GM21360 (cell line): ENCODE measurements at regions not wholly inside any gene's neighbourhood (a gene's known extent, or its start where the extent isn't known, plus 50 kb on each side); places are given as distances from the start of the nearest gene placed in this dataset.

Experiments
- ATAC-seq: cut with Tn5 transposase; IDR thresholded peaks from one replicate; pipeline ENCODE4 v1.9.1; 2021; ENCODE audit warnings: mild to moderate bottlenecking, moderate library complexity; ENCODE audit not compliant: unreplicated experiment

DNA sequence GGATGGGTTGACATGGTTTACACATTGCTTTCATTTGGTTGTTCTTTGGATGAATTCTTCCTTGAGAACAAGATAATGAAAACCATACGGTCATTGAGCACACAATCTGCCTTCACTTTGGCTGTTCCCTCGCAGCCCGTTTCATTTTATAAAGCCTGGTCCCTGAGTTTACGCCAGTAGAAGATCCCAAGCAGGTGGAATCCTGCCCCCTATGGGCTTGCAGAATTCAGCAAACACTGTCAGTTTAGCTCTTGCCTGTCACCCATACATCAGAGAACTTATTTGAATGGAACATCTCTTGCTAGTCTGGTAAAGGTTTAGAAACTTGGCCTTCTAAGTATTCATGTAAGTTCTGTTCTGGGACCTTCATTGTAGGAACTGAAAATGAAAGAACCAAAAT lies 666.4 kb upstream of the ZEB2 start:
- ATAC-seq, result peak; percentile 60

DNA sequence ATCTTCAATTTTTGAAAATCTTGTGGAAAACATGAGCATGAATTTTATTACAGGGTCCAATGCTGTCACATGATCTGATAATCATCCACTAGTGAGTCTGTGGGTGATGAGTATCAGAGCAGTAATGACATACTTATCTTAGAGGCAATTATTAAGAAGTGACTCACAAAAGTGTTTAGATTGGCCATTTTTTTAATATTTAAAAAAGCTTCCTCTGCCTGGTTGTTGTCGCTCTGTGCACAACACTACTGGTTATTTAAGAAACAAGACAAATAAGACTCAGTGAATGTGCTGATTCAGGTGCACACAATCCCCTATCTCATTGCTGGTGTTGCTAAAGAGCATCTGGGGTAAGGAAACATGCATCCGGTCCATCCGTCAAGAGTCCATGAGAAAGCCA lies 665.8 kb upstream of the ZEB2 start:
- no peak for ATAC-seq

DNA sequence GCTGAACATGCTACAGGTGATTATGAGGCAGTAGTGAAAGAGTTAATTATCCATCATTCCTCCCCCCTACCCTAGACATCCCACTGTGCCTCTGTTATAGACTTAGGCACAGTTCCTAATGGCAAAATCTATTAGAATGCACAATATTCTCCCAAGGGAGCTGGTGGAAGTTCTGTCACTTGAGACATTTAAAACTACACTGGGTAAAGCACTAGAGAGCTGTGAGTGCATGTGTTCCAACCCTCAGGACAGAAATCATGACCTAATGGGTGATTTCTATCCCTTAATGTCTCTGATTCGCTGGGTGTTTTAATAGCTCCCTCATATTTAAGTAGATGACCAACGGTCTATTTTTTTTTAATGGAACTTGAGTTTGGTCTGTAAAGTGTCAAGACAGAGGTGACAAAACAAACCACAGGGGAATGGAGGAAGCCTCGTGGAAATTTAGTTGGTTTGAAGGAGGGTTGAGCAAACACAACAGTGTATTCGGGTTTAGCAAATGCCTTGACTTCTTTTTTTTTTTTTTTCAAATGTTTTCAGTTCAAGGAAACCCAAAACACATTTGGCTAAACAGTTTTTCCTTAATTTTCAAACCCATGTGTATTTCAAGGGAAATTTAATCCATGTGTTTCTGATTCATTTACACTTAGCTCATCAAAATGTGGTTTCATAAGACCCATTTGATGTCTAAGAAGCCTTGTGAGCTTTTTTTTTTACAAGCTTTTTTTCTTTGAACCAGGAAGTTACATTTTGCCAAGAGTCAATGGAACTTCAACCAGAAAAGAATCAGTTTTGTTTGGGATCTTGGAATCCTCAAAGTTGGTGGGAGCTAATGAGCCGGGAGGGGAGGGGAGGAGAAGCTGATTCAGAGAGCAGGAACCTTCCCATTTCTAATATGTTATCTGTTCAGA lies 665.1 kb upstream of the ZEB2 start:
- no peak for ATAC-seq

DNA sequence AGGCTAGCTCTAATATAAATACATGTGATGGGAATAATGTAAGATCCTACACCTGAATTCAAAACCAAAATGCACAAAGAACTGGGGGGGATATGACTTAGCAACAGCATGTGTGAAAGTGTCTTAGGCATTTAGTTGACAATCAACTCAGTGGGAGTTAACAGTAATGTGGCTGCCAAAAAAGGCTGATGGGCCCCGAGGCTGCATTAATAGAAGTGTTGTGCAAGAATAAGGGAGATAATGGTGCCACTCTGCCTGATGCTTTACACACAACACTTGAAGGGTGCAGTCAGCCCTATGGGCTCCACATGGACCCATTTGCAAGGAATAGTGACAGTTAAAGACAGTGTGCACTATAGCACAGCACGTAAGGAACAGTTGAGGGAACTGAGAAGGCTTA lies 649.4 kb upstream of the ZEB2 start:
- ATAC-seq, result no peak

DNA sequence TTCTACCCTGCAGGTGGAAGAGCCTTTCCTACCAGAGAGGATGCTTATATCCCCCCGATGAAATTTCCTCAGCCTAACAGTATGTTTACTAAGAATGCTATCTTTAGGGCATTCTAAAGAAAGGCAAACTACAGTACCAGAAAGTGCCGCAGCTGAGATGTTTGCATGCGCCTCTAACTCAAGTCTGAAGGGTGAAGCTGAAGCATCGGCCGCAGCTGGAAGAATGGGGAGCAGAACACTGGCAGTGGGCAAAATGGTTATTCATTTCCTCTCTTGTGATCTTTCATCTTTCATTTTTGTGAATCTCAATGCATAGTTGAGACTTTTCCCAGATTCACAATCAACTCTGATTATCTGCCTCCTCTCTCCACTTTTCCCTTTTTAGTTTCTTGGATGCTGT lies 648.2 kb upstream of the ZEB2 start:
- no peak for ATAC-seq

DNA sequence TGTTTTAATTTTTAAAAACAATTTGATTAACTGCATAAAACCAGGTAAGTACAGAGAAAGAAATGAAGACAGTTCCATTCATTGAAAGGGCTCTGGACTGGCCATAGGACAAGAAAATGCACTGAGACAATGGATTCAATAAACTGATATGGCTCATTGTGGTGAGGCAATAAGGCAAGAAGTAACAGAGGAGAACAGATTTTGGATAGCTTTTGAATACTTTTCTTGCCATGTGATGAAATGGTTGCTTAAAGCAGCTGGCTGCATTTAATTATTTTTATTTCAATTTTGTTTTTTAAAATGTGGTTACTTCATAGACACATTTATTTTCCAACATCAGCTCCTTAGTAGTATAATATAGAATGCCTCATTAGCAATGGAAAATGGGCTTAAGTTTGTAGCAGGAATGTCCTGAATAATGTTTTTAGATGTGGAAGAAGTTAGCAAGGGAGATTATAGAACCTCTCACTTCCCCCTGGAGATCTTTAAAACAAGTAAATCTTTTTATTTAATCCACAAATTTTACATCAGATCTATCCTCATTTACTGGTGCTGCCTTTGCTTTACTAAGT lies 646.9 kb upstream of the ZEB2 start:
- no peak for ATAC-seq

DNA sequence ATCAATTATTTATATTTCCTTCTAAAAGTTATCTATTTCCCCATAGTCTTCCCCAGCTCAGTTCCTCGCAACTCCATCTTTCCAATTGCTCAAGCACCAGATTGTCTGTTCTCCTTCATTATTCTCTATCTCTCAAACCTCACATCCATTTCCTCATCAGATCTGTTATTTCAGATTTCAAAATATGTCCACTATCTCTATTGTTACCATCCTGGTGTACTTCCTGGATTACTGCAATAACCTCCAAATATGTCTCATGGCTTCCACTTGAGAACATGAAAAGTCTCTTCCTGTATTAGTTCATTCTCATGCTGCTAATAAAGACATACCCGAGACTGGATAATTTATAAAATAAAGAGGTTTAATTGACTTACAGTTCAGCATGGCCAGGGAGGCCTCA lies 641.7 kb upstream of the ZEB2 start:
- no peak for ATAC-seq

DNA sequence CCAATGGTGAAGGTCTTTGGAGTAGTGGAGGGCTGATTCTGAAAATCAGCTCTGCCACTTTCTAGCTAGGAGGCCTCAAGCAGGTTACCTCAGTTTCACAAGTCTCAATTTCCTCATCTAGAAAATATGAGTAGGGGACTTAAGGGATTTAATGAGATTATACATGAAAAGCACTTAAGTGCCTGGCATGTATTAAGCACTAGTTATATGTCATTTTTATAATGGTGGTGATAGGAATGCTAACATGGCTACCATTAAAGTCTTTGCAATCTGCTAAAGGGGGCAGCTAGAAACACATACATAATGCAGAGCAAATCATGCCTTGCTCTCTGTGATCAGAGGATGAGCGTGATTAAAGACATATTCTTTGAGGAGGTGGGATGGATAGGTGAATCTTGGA lies 640.9 kb upstream of the ZEB2 start:
- no peak for ATAC-seq

DNA sequence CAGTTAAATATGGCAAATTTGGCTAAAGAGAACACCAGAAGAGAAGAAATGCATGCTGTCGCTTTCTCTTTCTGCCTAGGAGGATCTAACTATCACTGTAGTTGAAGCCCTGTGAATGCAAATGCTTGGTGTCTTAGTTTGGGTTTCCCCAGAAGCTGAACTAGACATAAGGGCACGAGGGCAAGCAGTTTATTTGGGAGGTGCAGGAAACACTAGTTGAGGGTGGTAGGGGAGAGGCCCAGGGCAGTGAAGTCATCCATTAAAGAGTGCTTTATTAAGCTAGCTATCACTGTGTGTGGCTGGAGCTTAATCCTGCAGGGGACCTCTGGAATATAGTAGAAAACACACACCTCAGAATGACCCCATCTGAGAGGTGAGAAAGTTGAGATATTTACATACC lies 639.8 kb upstream of the ZEB2 start:
- ATAC-seq, result no peak

DNA sequence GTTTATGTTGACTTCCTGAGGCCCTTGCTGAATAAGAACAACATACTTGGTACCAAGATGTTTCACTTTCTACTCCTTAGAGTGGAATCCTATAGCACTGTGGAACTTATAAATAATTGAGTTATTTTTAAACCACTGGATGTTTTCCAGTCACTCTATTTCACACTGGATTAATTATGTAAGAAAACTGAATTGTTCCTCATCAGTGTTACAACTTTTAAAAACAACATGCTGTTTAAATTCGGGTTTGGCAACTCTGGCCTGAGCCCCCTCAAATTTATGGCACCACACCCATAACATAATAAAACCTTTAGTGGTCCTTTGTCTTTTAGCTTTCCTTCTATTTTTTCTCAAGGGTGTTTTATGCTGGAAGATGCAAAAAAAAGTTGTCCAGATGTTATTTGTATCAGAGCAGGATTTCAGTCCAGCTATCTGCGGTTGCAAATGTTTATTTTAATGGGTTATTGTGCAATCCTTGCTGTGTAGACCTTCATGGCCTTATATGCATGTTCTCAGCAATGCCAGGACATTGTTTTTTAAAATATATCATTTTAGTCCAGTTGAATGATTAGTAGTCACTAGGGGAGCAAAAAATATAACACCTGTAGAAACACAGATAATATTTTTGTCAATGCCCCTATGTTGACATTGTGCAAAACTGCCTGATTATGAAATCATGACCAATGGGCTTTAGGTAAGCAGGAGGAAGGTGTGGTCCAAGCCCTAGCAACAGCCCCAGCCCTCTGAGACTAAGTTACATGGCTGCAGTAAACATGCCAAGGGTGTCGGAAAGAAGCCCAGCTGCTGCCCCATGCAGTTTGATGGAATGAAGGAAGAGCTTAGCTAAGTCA lies 638.0 kb upstream of the ZEB2 start:
- no peak for ATAC-seq

DNA sequence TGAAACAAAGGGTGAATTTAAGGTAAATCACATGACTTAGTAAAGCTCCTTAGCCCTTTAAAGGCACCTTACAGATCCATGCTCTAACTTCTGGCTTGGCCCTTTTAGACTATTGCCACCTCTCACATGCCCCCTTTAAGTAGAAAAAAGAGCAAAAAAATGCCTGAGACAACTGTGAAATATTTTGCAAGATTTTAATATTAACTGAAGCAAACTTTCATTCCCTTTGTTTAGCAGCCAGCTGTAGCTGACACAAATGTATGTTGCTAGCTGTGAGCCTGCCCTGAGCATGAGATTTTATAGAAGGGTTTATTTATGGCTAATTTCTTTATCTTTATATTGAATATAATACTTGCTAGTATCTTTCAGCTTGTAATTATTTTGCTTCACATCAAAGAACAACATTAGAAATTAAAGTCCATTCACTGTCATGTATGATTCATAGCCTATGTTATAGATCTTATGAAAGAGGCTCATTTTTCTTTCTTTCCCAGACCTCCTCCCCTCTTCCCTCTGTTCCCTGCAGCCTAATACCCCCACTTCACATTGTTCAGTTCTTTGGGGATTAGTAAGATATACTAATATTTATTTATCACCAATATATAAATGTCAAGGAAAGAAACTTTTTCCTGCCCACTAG lies 637.2 kb upstream of the ZEB2 start:
- no peak for ATAC-seq

DNA sequence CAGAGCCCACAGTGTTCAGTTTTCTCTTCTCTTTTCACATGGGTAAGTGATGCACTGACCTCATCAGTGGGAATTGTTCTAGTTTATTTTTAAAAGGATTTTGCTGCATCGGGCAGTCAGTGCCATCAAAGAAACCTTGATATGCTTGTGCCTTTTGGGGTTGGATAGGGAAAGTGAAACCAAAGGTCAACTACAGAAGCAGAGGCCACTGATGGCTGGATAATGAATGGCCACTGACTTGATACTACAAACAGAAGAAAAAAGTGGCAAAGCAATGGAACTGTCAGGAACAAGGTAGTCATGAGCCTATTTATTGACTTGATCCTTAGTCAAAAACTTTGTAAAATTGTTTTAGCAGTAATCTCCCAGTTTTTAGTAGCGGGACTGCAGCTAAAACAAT lies 636.3 kb upstream of the ZEB2 start:
- ATAC-seq, result no peak

DNA sequence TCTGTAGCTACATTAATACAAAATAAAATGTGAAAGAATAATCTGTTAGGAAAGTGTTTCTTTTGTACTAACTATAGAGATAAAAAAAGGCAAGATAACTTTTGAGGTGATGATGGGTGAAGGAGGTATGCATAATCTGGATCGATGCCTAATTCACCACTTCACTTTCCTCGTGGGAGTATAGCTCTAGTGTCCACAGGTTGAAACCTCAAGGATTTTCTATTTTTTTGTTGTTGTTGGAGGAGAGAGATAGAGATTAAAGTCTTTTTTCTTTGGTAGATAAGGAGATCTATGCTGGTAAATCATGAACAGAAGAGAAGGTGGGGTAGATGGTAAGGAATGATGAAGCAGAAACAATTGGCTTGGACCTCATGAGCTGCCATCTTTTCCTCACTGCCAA lies 635.3 kb upstream of the ZEB2 start:
- no peak for ATAC-seq

DNA sequence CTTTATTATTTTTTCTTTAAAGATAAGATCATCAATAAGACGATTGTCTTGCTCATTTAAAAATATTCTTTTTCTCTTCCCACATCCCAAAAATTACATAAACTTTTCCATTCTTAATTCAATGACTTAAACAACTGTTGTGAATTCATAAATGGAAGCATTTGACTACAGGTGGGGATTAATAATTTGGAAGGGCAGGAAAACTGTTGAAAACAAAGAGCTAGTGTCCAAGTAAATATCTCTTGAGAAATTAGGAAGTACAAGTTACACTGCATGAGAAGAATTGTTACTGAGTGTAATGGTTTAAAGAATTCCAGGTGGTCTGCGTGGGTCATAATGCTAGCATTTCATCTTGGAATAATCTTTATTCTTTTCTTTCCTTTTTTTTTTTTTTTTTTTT lies 634.8 kb upstream of the ZEB2 start:
- ATAC-seq, result no peak

DNA sequence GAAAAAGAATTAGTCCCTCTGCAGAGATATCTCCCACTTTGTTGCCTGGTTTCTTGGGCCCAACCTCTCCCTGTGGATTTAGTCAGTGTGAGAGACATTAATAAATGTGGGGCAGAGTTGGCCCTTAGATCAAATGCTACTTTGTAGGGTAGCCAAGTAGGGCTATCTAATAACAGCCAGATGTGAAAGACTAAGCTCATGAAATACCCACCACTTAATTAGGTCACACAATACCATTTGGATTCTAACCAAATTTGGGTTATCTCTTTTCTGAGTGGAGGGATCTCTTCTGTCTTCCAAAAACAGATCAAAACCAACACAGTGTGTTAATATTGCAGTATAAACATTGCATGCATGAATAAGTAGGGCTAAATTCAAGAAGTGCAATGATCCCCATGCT lies 626.8 kb upstream of the ZEB2 start:
- no peak for ATAC-seq

DNA sequence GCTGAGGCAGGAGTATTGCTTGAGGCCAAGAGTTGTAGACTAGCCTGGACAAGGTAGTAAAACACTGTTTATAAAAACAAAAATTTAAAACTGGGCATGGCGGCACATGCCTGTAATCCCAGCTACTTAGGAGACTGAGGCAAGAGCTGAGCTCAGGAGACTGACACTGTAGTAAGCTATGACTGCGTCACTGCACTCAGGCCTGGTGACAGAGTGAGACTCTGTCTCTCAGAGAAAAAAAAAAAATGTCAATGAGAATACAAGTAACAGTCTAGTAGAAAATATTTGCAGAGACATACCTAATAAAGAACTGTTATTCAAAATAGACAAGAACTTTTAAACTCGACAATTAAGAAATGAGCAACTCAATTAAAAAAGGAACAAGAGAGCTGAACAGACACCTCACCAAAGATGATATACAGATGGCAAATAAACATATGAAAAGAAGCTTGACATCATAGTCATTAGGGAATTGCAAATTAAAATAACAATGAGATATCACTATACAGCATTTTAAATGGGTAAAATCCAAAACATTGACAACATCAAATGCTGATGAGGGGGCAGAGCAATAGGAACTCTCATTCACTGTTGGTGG lies 624.3 kb upstream of the ZEB2 start:
- no peak for ATAC-seq

DNA sequence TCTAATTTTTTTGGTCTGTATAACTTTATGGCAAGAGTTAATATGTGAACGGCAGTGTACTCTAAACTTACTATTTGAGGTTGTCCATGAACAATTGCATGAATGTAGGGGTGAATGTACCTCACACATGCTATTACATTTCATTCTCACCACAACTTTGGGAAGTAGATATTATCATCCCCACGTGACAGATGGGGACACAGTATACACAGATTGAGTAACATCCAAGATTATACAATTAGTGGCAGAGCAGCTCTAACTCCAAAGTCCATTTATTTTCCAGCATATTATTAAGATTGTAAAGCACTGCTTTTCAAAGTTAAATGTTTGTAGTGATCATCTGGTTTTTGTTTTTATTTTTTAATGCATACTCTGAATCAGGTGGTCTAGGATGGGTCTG lies 622.1 kb upstream of the ZEB2 start:
- no peak for ATAC-seq

DNA sequence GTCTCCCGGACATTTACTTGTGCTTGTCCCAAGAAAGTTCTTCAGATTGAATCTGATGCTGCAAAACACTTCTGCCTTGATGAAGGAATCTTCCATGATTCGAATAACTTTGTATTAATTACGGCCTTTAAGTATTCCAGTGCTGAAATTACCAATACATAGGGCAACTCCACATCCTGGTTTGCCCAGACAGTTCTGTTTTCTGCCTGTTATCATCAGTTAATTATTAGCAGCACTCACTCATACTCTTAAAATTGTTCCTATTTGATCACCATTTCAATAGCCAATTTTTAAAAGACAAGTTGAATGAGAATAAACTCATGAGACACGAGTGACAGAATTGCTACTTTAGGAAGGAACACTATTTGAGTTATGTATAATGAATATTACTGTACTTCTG lies 620.7 kb upstream of the ZEB2 start:
- ATAC-seq, result no peak

DNA sequence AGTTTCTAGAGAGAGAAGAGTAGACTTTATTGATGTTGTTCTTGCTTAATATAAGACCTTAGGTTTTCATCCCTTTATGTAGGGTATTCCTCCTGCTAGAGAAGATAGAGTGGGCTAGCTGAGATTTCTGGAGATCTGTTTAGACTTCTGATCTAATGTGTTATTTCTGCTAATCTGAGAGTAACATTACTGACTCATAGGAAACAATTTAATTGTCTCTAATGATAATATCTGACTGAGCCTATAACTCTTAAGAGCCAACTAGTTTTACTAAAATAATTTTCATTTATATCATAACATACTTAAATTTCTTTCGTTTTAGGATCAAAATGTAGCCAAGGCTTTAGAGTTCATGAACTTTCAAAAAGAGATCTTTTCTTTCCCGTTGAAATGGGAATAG lies 618.7 kb upstream of the ZEB2 start:
- ATAC-seq, result no peak

DNA sequence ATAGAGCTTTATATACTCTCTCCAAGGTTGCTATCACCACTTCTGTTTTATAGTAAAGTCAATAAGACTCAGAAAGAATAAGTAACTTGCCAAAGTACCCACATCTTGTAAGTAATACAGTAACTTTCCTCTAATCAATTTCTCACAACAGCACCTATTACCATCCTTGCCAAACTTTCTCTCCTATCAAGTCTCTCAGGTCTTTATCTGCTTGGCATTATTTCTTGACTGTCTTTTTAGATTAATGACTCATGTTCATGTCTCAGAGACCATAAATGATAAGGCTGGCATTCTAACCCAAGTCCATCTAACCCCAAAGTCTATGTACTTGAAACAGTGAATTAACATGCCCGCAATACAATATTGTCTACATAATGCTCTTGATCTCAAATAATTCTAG lies 618.0 kb upstream of the ZEB2 start:
- ATAC-seq, result no peak

DNA sequence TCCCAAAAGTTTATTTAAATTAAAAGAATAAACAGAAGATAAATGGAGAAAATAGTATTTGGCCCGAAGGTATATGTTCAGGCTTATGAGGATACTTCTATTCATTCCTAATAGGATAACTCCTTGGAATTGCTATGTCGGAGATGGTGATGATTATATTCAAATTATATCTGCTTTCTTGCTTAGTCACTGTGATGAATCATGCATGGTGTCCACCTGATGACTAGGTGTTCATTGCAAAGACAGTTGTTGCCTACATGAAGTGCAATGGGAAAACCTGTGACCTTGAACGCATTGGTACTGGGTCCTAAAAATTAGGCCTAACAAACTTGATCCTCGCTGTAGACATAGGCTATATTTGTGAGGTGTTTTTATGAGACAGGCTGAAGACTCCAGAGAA lies 617.3 kb upstream of the ZEB2 start:
- no peak for ATAC-seq
